CD4-positive, CD25-positive, alpha-beta regulatory T cell (primary cell): ENCODE measurements at regions not wholly inside any gene's neighbourhood (a gene's known extent, or its start where the extent isn't known, plus 50 kb on each side); places are given as distances from the start of the nearest gene placed in this dataset.
"Not testable (repeated sequence)": the region's sequence is repeated elsewhere in the genome, so short reads cannot be mapped to it uniquely, and the experiment has no call there.

ENCODE experiments used
- ATAC-seq, 2 donors: fragments of 150-1000 bp; cut with Tn5 transposase; one replicate each; pipeline ENCODE4 v1.10.0; 2021; ENCODE audit warnings: low read depth in 2 of 2, moderate number of reproducible peaks in 2 of 2, moderate library complexity in 1 of 2
- DNase-seq, 3 donors: peaks; one replicate each; pipeline versions ENCODE4 v3.0.0 to v3.0.0-alpha.2; 2012 to 2022; ENCODE audit warnings: mixed read lengths in 1 of 3
- H3K27ac ChIP-seq: one replicate; pipeline ENCODE4 v1.7.0; 2013; ENCODE audit warnings: mild to moderate bottlenecking, low read length; ENCODE audit not compliant: insufficient read depth, poor library complexity, severe bottlenecking
- H3K27me3 ChIP-seq: one replicate; pipeline ENCODE4 v1.7.0; 2013; ENCODE audit warnings: low read length; ENCODE audit not compliant: control insufficient read depth, insufficient read depth
- H3K36me3 ChIP-seq: one replicate; pipeline ENCODE4 v1.7.0; 2013; ENCODE audit warnings: mild to moderate bottlenecking, low read length, moderate library complexity; ENCODE audit not compliant: control insufficient read depth, insufficient read depth
- H3K4me1 ChIP-seq: 2 replicates; pipeline ENCODE4 v1.7.0; 2013; ENCODE audit warnings: mild to moderate bottlenecking, low read length; ENCODE audit not compliant: insufficient read depth, control insufficient read depth, poor library complexity, severe bottlenecking
- H3K4me3 ChIP-seq: one replicate; pipeline ENCODE4 v1.7.0; 2013; ENCODE audit warnings: low read depth, mild to moderate bottlenecking, low read length, moderate library complexity
- H3K9me3 ChIP-seq, 2 experiments: 1 replicate in 1 of 2; 2 replicates in 1 of 2; pipeline ENCODE4 v1.7.0; 2013; ENCODE audit warnings: low read length in 2 of 2, mild to moderate bottlenecking in 1 of 2, moderate library complexity in 1 of 2; ENCODE audit not compliant: control insufficient read depth in 2 of 2
- H3K27ac Mint-ChIP-seq, 3 donors: one replicate each; pipeline ENCODE4 v1.8.0; 2020 to 2022; ENCODE audit warnings: mild to moderate bottlenecking in 3 of 3, mixed read lengths in 3 of 3, moderate library complexity in 2 of 3
- H3K27me3 Mint-ChIP-seq: one replicate; pipeline ENCODE4 v1.8.0; 2022; ENCODE audit warnings: mild to moderate bottlenecking, mixed read lengths
- H3K36me3 Mint-ChIP-seq: one replicate; pipeline ENCODE4 v1.8.0; 2020; ENCODE audit warnings: mixed read lengths
- H3K4me1 Mint-ChIP-seq, 4 donors: one replicate each; pipeline ENCODE4 v1.8.0; 2020 to 2022; ENCODE audit warnings: mixed read lengths in 4 of 4, mild to moderate bottlenecking in 1 of 4
- H3K4me3 Mint-ChIP-seq, 4 donors: one replicate each; pipeline ENCODE4 v1.8.0; 2020 to 2022; ENCODE audit warnings: mild to moderate bottlenecking in 4 of 4, mixed read lengths in 4 of 4, moderate library complexity in 3 of 4
- H3K9me3 Mint-ChIP-seq, 7 donors: one replicate each; pipeline ENCODE4 v1.8.0; 2020 to 2022; ENCODE audit warnings: mixed read lengths in 7 of 7, mild to moderate bottlenecking in 3 of 7, moderate library complexity in 2 of 7

- no peaks in the 10 kb centered on the region for H3K27me3 ChIP-seq
- H3K4me1 ChIP-seq = no peaks in the 10 kb centered on the region
- no peak overlapping the region for H3K4me3 ChIP-seq
- no peak for DNase-seq
- H3K27ac ChIP-seq = no peak overlapping the region
- Mint-ChIP-seq H3K9me3 (peaks cover 0 to 17% (median 4%) of the 10 kb centered on the region in 7 donors), H3K27ac (no peak overlapping the region), H3K4me3 (no peak overlapping the region), H3K36me3 (no peaks in the 10 kb centered on the region), H3K4me1 (no peaks in the 10 kb centered on the region), H3K27me3 (no peaks in the 10 kb centered on the region)
- ATAC-seq = no peak
- H3K9me3 ChIP-seq = peaks cover 0 to 5% of the 10 kb centered on the region in 2 experiments
- no peaks in the 10 kb centered on the region for H3K36me3 ChIP-seq
Measured at GRCh38 chr20:11172881-11173280, 499.1 kb upstream of the JAG1 start.

GRCh38 chr20:11173916-11174315 is 500.1 kb upstream of the JAG1 start:
- no peak for ATAC-seq
- no peak overlapping the region for H3K4me3 ChIP-seq
- H3K27ac ChIP-seq = no peak overlapping the region
- H3K36me3 Mint-ChIP-seq = no peaks in the 10 kb centered on the region
- DNase-seq = no peak
- H3K4me1 Mint-ChIP-seq = no peaks in the 10 kb centered on the region
- H3K4me3 Mint-ChIP-seq = no peak overlapping the region
- H3K36me3 ChIP-seq = no peaks in the 10 kb centered on the region
- H3K9me3 Mint-ChIP-seq = peaks cover 0 to 16% (median 3%) of the 10 kb centered on the region in 7 donors
- no peaks in the 10 kb centered on the region for H3K27me3 ChIP-seq
- no peak overlapping the region for H3K27ac Mint-ChIP-seq
- peaks cover 0 to 5% of the 10 kb centered on the region in 2 experiments for H3K9me3 ChIP-seq
- H3K4me1 ChIP-seq = no peaks in the 10 kb centered on the region
- no peaks in the 10 kb centered on the region for H3K27me3 Mint-ChIP-seq

GRCh38 chr20:11174861-11175260 is 501.1 kb upstream of the JAG1 start:
- Histone ChIP-seq H3K9me3 (peaks cover 0 to 5% of the 10 kb centered on the region in 2 experiments), H3K36me3 (no peaks in the 10 kb centered on the region), H3K4me3 (no peak overlapping the region), H3K27me3 (no peaks in the 10 kb centered on the region), H3K27ac (no peak overlapping the region), H3K4me1 (no peaks in the 10 kb centered on the region)
- Mint-ChIP-seq H3K27me3 (no peaks in the 10 kb centered on the region), H3K27ac (no peak overlapping the region), H3K36me3 (no peaks in the 10 kb centered on the region), H3K4me1 (no peaks in the 10 kb centered on the region), H3K9me3 (peaks cover 0 to 16% (median under 1%) of the 10 kb centered on the region in 7 donors), H3K4me3 (no peak overlapping the region)
- ATAC-seq (no peak), DNase-seq (no peak)

GRCh38 chr20:11176431-11176830 is 502.6 kb upstream of the JAG1 start:
- H3K27ac Mint-ChIP-seq = no peak overlapping the region

GRCh38 chr20:11178946-11179654 is 505.3 kb upstream of the JAG1 start:
- DNase-seq = no peak
- no peaks in the 10 kb centered on the region for H3K4me1 Mint-ChIP-seq
- H3K27ac Mint-ChIP-seq = no peak overlapping the region
- ATAC-seq = no peak
- Histone ChIP-seq H3K27ac (no peak overlapping the region), H3K27me3 (no peaks in the 10 kb centered on the region), H3K9me3 (peaks cover 2 to 5% of the 10 kb centered on the region in 2 experiments), H3K4me1 (no peaks in the 10 kb centered on the region), H3K36me3 (no peaks in the 10 kb centered on the region), H3K4me3 (no peak overlapping the region)
- H3K9me3 Mint-ChIP-seq = peaks cover 0 to 17% (median 3%) of the 10 kb centered on the region in 7 donors
- no peak overlapping the region for H3K4me3 Mint-ChIP-seq
- H3K36me3 Mint-ChIP-seq = no peaks in the 10 kb centered on the region
- H3K27me3 Mint-ChIP-seq = no peaks in the 10 kb centered on the region

More at GRCh38 chr20:11176431-11176830, 502.6 kb upstream of the JAG1 start:
- Mint-ChIP-seq H3K9me3 (peaks cover 0 to 20% (median 3%) of the 10 kb centered on the region in 7 donors), H3K27me3 (no peaks in the 10 kb centered on the region), H3K4me1 (no peaks in the 10 kb centered on the region), H3K4me3 (no peak overlapping the region), H3K36me3 (no peaks in the 10 kb centered on the region)
- Histone ChIP-seq H3K4me1 (no peaks in the 10 kb centered on the region), H3K9me3 (peaks cover 0 to 5% of the 10 kb centered on the region in 2 experiments), H3K4me3 (no peak overlapping the region), H3K27me3 (no peaks in the 10 kb centered on the region), H3K36me3 (no peaks in the 10 kb centered on the region), H3K27ac (no peak overlapping the region)
- DNase-seq (no peak), ATAC-seq (no peak)

- no peak for ATAC-seq
- no peaks in the 10 kb centered on the region for H3K27me3 Mint-ChIP-seq
- Histone ChIP-seq H3K27me3 (no peaks in the 10 kb centered on the region), H3K27ac (no peak overlapping the region), H3K4me1 (no peaks in the 10 kb centered on the region), H3K9me3 (peaks cover 2 to 5% of the 10 kb centered on the region in 2 experiments), H3K4me3 (no peak overlapping the region), H3K36me3 (no peaks in the 10 kb centered on the region)
- no peak for DNase-seq
- H3K9me3 Mint-ChIP-seq = peaks cover 0 to 13% (median 8%) of the 10 kb centered on the region in 7 donors
- H3K4me1 Mint-ChIP-seq = no peaks in the 10 kb centered on the region
- no peaks in the 10 kb centered on the region for H3K36me3 Mint-ChIP-seq
- no peak overlapping the region for H3K4me3 Mint-ChIP-seq
- H3K27ac Mint-ChIP-seq = no peak overlapping the region
Measured at GRCh38 chr20:11180186-11180585, 506.4 kb upstream of the JAG1 start.

- H3K36me3 Mint-ChIP-seq = not testable (repeated sequence)
Measured at GRCh38 chr20:11181129-11181528, 507.3 kb upstream of the JAG1 start.

GRCh38 chr20:11181966-11182365 is 508.2 kb upstream of the JAG1 start:
- Histone ChIP-seq H3K27ac (no peak overlapping the region), H3K27me3 (no peaks in the 10 kb centered on the region), H3K4me1 (no peaks in the 10 kb centered on the region), H3K4me3 (no peak overlapping the region), H3K36me3 (no peaks in the 10 kb centered on the region), H3K9me3 (peaks cover 2 to 5% of the 10 kb centered on the region in 2 experiments)
- H3K27ac Mint-ChIP-seq = no peak overlapping the region
- H3K36me3 Mint-ChIP-seq = no peaks in the 10 kb centered on the region
- H3K4me3 Mint-ChIP-seq = no peak overlapping the region
- H3K9me3 Mint-ChIP-seq = peaks cover 0 to 15% (median 8%) of the 10 kb centered on the region in 7 donors
- no peaks in the 10 kb centered on the region for H3K4me1 Mint-ChIP-seq
- ATAC-seq = no peak
- no peak for DNase-seq
- no peaks in the 10 kb centered on the region for H3K27me3 Mint-ChIP-seq

More at GRCh38 chr20:11181129-11181528, 507.3 kb upstream of the JAG1 start:
- H3K4me3 ChIP-seq, DNase-seq, H3K4me1 Mint-ChIP-seq, H3K27me3 ChIP-seq, H3K27ac Mint-ChIP-seq, H3K36me3 ChIP-seq, H3K4me3 Mint-ChIP-seq, H3K27ac ChIP-seq, ATAC-seq, H3K4me1 ChIP-seq, H3K27me3 Mint-ChIP-seq, H3K9me3 ChIP-seq: not testable (repeated sequence)
- peaks cover 0 to 15% (median 8%) of the 10 kb centered on the region in 7 donors for H3K9me3 Mint-ChIP-seq
